ENCODE measurements at regions not wholly inside any gene's neighbourhood (a gene's known extent, or its start where the extent isn't known, plus 50 kb on each side); places are given as distances from the start of the nearest gene placed in this dataset.

DNA sequence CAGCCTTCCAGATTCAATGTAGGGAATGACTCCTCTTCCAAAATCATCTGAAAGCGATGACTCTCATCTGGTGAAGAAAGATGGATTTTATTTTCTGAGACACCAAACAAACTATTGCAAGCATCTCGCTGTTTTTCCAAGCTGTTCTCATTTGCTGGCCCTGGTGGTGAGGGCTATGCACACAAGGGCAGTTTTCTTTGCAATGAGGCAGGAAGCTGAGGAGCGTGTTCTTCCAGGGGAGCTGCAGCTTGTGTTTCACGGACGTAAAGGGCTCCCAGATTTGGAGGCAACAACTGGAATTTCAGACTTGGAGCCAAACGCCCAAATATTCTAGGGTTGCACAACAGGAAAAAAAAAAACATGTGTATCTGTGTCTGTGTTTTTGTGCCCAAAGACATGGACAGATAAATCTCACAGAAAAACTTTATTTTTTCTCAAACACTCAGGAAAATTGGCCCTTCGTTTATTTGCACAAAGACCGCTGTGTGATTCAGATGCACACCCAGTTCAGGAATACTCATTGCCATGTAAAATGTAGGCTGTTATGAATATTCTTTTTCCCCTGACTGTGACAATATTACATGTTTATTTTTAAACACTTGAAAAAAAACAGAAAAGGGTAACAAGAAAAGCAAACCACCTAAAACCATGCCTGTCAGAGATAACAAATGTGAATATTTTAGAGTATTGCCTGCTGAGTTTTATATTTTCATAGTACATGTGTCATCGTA, 151.3 kb downstream of the GAS1 start:
- no peak for DNase-seq (ENCODE audit: low spot score)

- no peak for DNase-seq (ENCODE audit: low spot score)
Observed at GRCh38 chr9:86795047-86795442, 152.3 kb downstream of the GAS1 start.

DNA sequence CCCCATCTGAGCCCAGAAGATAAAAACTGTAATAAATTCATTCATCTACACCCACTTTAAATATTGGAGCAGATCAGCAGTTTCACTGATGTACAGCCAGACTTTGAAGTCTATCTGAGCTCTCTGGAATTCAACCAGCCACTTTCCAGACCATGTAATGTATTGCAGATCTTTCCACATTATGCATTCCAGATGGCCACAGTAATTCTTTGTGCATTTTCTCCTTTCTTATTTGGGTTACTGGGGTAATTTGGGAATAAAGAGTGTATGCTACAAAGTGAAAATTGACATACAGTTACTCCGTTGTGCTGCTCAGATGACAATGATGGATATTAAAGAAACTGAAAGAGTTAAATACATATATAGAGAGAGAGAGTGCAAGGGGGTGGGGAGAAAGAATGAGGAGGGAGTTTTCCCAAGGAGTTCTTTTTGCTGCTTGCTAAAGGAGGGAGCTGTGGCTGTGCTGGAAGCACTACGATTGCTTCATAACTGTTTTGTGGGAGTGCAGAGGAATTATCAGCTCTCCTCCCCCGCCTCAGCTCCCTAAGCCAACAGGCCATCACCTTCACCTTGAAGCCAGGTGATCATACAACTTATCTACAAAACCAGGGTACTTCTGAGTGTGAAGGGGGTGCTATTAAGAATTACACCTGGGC, 152.8 kb downstream of the GAS1 start:
- DNase-seq (ENCODE audit: low spot score) = no peak

DNA sequence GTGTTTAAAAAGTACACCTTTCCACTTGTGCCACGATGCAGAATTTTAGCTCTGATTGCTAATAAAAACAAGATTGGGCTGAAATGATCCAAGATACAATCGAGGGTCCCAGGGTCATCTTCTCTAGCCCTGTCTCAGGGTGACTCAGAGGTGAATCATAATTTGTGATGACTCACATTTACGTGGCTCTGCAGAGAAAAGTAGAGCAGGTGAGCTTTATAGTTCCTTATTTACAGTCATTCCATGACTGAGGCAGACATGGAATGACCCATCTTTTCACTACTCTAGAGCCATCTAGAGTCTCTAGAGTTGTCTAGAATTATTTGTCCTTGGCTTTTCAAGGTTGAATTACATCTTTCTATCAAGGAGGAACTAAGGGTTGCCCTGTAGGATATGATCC, 155.2 kb downstream of the GAS1 start:
- DNase-seq (ENCODE audit: low spot score) = no peak

GRCh38 chr9:86790805-86791204, 156.5 kb downstream of the GAS1 start:
- DNase-seq (ENCODE audit: low spot score) = no peak

- DNase-seq (ENCODE audit: low spot score) = no peak
Observed at GRCh38 chr9:86788456-86788855, 158.8 kb downstream of the GAS1 start.

DNA sequence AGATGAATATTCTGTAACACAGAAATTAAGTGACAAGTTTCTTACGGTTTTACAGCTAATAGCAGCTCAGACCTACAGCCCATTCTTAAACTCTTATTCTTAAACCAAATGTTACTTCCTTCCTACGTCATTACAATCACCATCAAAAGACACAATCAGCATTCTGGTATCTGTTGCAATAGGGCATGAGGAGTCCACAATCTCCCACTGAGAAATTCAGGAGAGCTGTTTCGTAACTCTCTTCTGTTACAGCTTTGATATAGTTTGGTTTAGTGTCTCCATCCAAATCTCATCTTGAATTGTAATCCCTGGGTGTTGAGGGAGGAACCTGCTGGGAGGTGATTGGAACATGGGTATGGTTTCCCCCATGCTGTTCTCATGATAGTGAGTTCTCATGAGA, 163.4 kb downstream of the GAS1 start:
- no peak for DNase-seq (ENCODE audit: low spot score)

DNA sequence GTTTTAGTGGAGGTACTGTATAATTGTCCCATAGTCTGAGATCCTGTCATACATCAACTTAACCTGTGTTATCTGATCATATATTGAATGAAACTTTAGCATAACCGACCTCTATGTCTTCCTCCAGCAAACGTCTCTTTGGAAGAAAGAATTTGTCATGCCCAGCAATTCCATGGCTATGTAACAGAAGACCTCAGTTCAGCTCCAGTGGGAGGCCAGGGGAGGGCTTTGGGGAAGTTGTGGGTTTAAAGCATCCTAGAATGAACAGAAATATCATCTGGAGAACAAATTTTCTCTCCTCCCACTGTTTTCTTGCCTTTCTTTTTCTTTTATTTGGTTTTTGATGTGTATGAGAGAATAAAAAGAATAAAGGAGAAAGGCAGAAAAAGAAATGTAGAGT, 164.5 kb downstream of the GAS1 start:
- DNase-seq (ENCODE audit: low spot score) = no peak

DNA sequence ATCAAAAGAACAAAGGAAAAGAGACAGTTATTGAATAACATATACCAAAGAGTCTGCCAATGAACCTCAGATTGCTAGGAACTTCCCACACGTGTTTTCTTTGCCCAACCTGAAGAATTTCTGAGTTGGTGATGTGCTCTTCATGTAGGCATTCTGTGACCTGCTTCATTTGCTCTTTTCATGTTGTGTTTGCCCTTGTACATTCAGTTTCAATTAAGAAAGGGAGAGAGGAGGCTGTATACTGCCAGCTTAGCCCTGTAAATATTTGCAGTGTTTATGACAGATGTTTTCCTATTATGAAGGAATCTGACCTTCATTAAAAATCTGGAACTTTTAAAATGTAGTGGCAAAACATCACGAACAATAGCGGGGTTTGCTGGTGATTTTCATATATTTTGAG, 168.5 kb downstream of the GAS1 start:
- no peak for DNase-seq (ENCODE audit: low spot score)

- no peak for DNase-seq (ENCODE audit: low spot score)
Observed at GRCh38 chr9:86775718-86776117, 171.6 kb downstream of the GAS1 start.

DNA sequence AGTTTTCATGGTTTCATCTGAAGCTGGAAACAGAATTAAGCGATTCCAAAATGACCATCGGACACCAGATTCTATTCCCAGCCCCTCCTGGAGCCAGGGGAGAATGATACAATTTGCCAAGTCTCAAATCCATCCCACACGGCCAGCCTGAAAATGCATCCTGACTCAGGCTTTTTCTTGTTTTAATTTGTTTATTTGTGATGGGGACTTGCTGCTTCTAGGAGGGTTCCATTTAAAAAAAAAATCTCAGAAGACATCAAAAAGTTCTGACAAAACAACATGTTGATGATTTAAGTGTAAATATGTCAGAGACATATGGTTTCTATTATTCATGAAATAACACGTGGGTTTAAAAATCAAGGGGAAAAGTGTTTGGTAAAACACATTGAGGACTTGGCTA, 173.2 kb downstream of the GAS1 start:
- no peak for DNase-seq (ENCODE audit: low spot score)

DNA sequence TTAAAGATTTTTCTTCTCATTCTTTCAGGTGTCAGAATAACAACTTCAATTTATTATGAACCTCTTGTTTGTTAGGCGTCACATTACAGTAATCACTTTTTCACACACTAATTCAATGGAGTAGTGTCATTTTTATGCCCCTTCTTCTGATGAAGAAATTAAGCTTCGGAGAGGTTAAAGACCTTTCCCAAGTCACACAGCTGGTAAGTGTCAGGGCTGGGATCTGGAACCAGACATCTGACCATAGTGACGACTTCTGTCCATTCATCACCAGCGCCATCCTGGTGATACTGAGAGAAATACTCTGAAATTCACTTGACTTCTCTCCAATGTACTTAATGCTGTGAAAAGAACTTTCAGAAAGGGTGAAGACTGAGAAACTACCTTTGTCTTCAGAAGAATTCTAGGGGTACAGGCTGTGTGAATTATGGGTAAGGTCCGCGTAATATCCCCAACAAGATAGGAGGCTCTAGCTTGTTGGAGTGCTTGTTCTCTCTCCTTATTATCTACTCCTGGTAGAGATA, 173.8 kb downstream of the GAS1 start:
- no peak for DNase-seq (ENCODE audit: low spot score)

DNA sequence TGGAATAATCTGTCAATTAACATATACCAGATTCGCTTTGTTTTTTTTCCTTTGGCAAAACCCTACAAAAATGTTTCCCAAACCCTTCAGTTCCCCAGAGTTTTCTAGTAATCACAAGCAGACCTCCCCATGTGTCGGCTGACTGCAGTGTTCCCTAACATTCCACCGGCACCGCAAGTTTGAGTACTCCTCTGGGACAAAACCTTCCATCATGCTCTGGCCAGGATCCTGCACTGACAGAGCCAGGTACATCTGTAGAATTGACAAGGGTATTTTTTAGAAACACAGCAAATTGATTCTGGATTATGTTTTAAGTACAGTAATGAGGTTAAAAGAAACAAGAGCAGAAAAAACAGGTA, 174.7 kb downstream of the GAS1 start:
- no peak for DNase-seq (ENCODE audit: low spot score)

DNA sequence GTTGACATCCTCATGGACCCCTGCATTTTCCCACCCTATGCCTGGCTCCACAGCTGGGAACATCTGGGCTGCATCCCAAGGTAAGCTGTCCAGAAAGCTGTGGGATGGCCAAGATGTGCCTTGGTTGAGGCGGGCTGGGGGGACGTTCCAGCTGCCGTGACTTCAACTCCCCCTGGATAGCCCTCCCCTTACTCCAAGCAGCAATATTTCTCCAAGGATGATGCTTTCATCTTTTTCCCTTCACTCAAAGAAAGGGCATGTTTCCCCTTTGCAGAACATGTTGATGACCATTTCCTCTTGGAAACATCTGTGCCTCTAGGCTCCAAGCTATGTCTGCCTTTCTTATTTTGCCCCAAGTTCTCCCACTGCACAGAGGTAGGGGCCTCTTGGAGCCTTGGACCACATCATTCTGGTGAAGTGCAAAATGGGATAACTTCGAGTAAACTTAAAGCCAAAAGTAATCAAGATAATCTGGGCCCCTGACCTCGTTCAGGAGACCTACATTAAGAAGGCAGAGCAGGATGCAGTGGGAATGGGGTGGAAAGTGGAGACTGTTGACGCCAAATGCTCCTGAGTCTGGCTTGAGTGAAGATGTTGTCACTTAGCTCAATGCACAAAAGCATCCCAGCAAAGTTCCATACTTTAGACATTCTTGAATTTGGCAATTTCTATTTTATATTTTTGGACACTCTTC, 175.2 kb downstream of the GAS1 start:
- DNase-seq (ENCODE audit: low spot score) = no peak

DNA sequence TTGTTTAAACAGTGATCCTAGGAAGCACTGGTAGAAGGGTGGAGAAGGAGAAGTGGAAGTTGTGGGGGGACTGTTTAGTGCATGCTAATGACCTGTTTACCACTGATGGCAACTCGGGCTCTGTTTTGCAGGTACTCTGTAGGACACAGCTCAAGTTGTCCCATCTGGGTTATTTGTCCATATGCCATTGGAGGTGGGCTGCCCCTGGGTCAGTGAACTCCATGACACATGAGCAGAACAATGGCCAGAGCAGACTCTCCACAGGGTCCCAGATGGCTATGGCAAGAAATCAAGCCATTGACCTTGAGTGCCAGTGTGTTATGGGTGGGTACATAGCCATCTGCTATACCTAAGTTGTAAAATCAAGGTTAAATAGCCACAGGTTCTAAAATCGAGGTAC, 175.9 kb downstream of the GAS1 start:
- no peak for DNase-seq (ENCODE audit: low spot score)

- DNase-seq (ENCODE audit: low spot score) = no peak
Observed at GRCh38 chr9:86768709-86769108, 178.6 kb downstream of the GAS1 start.

DNA sequence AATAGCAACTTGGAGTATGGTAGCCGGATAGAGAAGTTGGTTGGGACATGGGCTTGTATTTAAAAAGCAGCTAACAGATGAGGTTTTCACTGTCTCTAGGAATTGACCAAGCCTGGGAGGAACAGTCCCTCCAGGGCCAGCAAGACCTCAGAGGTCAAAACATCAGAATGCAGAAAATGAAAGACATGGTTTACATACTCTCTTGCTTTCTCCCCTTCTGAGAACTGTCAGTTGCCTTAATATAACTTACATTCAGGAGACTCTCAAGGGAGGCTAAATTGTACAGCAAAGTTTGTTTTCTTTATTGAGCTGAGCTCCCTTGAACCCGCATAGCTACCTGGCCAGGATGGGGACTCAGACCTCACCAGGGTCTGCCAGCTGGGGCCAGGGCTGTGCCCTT, 179.3 kb downstream of the GAS1 start:
- no peak for DNase-seq (ENCODE audit: low spot score)

GRCh38 chr9:86767373-86767772, 179.9 kb downstream of the GAS1 start:
- DNase-seq (ENCODE audit: low spot score) = no peak

DNA sequence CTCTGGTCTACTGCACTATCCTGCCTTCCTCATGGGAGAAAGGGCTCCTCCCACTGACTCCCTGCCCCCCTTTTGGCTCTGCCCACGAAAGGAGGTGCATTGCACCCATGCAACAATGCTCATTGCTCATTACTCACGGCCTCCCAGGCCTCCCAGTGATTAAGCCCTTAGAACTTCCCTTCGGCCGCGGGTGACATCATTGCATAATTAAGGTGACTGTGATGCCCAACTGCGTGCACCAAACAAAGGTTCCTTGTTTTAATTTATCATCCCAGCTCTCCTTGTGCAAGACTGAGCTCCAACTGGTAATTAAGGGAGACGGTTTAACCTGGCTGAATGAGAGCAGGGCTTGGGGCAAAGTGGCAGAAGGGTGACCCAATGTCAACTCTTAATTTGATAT, 180.4 kb downstream of the GAS1 start:
- no peak for DNase-seq (ENCODE audit: low spot score)

DNA sequence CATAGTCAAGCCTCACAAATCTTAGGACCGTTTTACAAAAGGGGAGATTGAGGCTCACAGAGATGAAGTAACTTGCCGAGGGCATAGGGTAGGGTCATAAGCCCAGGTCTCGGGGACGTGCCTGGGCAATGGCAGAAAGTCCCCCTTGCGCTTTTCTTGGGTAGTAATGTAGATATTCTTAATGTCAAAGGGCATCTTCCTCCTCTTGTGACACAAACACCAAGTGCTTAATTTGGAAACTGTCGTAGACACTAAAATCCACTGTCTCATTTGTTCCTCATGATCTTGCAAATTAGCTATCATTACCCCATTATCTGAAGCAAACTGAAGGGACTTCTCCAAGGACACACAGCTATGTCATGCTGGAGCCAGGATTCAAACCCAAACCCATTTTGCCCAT, 180.8 kb downstream of the GAS1 start:
- DNase-seq (ENCODE audit: low spot score) = no peak

GRCh38 chr9:86765746-86766430, 181.4 kb downstream of the GAS1 start:
- no peak for DNase-seq (ENCODE audit: low spot score)

- DNase-seq (ENCODE audit: low spot score) = no peak
Observed at GRCh38 chr9:86764671-86765343, 182.5 kb downstream of the GAS1 start.

Data from ecto neural progenitor cell (in vitro differentiated cells).